ENCODE measurements at regions not wholly inside any gene's neighbourhood (a gene's known extent, or its start where the extent isn't known, plus 50 kb on each side); places are given as distances from the start of the nearest gene placed in this dataset.

DNA sequence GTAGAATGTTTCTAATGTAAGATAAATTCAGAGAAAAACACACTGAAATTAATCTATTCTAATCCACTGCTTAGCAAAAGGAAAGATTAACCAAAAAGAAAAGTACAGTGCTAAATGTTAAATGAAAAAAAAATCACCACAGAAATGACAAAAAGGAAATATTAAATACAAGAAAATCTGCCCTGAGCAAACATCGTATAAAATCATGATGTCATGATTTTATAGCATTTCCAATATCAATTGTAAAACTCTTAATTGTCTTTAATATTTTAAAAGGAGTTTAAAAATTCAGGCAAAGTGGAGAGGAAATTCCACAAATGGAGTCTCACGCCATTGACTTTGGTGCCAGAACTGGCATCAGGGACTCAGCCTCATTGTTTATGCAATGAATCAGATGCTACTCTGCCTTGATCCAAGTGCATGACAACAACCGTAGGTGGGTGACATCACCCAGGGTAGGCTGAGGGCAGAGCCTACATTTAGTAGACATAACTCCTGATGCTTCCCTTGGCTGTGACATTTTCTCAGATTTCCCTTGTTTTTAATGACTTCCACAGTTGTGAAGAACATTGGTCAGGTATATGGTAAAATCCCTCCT, 696.8 kb downstream of the SEMA5A start (continued):
- TF ChIP-seq, protein P1, sequence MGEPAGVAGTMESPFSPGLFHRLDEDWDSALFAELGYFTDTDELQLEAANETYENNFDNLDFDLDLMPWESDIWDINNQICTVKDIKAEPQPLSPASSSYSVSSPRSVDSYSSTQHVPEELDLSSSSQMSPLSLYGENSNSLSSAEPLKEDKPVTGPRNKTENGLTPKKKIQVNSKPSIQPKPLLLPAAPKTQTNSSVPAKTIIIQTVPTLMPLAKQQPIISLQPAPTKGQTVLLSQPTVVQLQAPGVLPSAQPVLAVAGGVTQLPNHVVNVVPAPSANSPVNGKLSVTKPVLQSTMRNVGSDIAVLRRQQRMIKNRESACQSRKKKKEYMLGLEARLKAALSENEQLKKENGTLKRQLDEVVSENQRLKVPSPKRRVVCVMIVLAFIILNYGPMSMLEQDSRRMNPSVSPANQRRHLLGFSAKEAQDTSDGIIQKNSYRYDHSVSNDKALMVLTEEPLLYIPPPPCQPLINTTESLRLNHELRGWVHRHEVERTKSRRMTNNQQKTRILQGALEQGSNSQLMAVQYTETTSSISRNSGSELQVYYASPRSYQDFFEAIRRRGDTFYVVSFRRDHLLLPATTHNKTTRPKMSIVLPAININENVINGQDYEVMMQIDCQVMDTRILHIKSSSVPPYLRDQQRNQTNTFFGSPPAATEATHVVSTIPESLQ (CRISPR knock-in tag; IDR thresholded peaks at IDR 0.05): no peak
- TF ChIP-seq CREM (CRISPR knock-in tag; IDR thresholded peaks at IDR 0.05): no peak
- no peak for TF ChIP-seq IRF1 (CRISPR knock-in tag; IDR thresholded peaks at IDR 0.05)

DNA sequence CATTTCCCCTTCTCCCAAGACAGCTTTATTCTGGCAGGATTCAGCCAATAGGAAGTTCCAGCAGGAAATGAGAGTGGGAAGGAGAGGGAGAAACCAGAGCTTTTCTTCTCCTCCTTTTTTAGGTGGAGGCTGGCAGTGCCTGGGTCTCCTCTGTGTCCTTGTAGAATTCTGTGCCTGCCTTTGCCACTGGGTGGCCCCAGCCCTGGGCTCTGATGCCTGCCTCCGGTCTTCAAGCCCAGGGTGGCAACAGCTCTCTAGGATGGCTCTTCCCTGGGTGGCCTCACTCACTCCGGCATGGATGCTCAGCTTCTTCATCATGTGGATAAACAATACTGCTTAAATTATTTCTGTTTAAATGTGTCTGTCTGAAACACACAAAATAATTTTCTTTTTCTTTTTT, 694.8 kb downstream of the SEMA5A start:
- peaks cover 3% of the 10 kb centered on the region; the same call in 1 of the 2 replicates for H3K27me3 Mint-ChIP-seq (ENCODE audit: low read depth)
- ChIA-PET CTCF (interaction anchor here (0.6 to 1.7 kb wide), 3 partner anchors 11 to 294 kb away, joined by 3 to 8 read pairs (median 7); no protein-coding TSS in a partner anchor), POLR2A (interaction anchor here (0.6 kb wide), 1 partner anchor 843 kb away, joined by 4 read pairs; no protein-coding TSS in a partner anchor)
- H3K4me3 Mint-ChIP-seq: no peak overlapping the region
- peaks cover 4% of the 10 kb centered on the region for H3K9me3 Mint-ChIP-seq
- TF ChIP-seq E2F4 (CRISPR knock-in tag; IDR thresholded peaks at IDR 0.05; ENCODE audit: borderline replicate concordance, low read depth) (no peak), SOX15 (CRISPR knock-in tag; IDR thresholded peaks at IDR 0.05) (no peak), USF2 (CRISPR knock-in tag; IDR thresholded peaks at IDR 0.05) (no peak), GRHL2 (CRISPR knock-in tag; IDR thresholded peaks at IDR 0.05; ENCODE audit: insufficient replicate concordance, severe bottlenecking) (no peak), ATF1 (CRISPR knock-in tag; IDR thresholded peaks at IDR 0.05) (no peak), FOXJ3 (CRISPR knock-in tag; IDR thresholded peaks at IDR 0.05; ENCODE audit: borderline replicate concordance) (no peak), GABPB1 (CRISPR knock-in tag; IDR thresholded peaks at IDR 0.05) (no peak), ZNF671 (CRISPR knock-in tag; IDR thresholded peaks at IDR 0.05) (no peak), ZNF396 (CRISPR knock-in tag; IDR thresholded peaks at IDR 0.05; ENCODE audit: borderline replicate concordance) (no peak), KAT7 (CRISPR knock-in tag; IDR thresholded peaks at IDR 0.05; ENCODE audit: borderline replicate concordance) (no peak)
- TF ChIP-seq, protein P2, sequence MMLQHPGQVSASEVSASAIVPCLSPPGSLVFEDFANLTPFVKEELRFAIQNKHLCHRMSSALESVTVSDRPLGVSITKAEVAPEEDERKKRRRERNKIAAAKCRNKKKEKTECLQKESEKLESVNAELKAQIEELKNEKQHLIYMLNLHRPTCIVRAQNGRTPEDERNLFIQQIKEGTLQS (CRISPR knock-in tag; conservative IDR thresholded peaks at IDR 0.05): no peak
- TF ChIP-seq, protein P1 (CRISPR knock-in tag; IDR thresholded peaks at IDR 0.05): no peak
- TF ChIP-seq, protein P3, sequence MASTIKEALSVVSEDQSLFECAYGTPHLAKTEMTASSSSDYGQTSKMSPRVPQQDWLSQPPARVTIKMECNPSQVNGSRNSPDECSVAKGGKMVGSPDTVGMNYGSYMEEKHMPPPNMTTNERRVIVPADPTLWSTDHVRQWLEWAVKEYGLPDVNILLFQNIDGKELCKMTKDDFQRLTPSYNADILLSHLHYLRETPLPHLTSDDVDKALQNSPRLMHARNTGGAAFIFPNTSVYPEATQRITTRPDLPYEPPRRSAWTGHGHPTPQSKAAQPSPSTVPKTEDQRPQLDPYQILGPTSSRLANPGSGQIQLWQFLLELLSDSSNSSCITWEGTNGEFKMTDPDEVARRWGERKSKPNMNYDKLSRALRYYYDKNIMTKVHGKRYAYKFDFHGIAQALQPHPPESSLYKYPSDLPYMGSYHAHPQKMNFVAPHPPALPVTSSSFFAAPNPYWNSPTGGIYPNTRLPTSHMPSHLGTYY (CRISPR knock-in tag; IDR thresholded peaks at IDR 0.05): no peak
- DNase-seq (ENCODE audit: low spot score) (no peak), ATAC-seq (peak; percentile 80)
- peaks cover 20% of the 10 kb centered on the region for H3K4me1 Mint-ChIP-seq
- H3K27ac Mint-ChIP-seq: no peak overlapping the region
- no peaks in the 10 kb centered on the region for H3K36me3 Mint-ChIP-seq
